HL-60 (cell line): ENCODE measurements at regions not wholly inside any gene's neighbourhood (a gene's known extent, or its start where the extent isn't known, plus 50 kb on each side); places are given as distances from the start of the nearest gene placed in this dataset.

ENCODE experiments used
- CTCF ChIP-seq: IDR thresholded peaks from one replicate; pipeline ENCODE4 v1.5.1; 2011; ENCODE audit warnings: low read length, control low read depth, inconsistent platforms; ENCODE audit not compliant: insufficient read depth
- POLR2AphosphoS5 ChIP-seq: IDR thresholded peaks from 2 replicates; pipeline ENCODE4 v1.6.1; 2012; ENCODE audit warnings: low read depth
- REST ChIP-seq: IDR thresholded peaks from 2 replicates; pipeline ENCODE4 v1.6.1; 2012; ENCODE audit warnings: low read depth; ENCODE audit not compliant: insufficient replicate concordance

GRCh38 chr2:172234716-172235691 lies 132.3 kb upstream of the DLX2 start:
- TF ChIP-seq REST: no peak
- TF ChIP-seq CTCF: no peak
- no peak for TF ChIP-seq POLR2AphosphoS5
